CD4-positive, alpha-beta T cell treated with Interleukin-6 at 100 ng/mL for 8 hours (primary cell): ENCODE measurements at regions not wholly inside any gene's neighbourhood (a gene's known extent, or its start where the extent isn't known, plus 50 kb on each side); places are given as distances from the start of the nearest gene placed in this dataset.

Source experiments
- DNase-seq: peaks from one replicate; pipeline ENCODE4 v3.0.0-alpha.2; 2020; ENCODE audit warnings: mixed read lengths, low spot score

- no peak for DNase-seq
Measured at GRCh38 chr22:27340047-27340446, 461.5 kb downstream of the MN1 start.

GRCh38 chr22:27344546-27344945 is 457.0 kb downstream of the MN1 start:
- DNase-seq, result no peak

GRCh38 chr22:27345691-27346090 is 455.9 kb downstream of the MN1 start:
- DNase-seq, result no peak

GRCh38 chr22:27347951-27348350 is 453.6 kb downstream of the MN1 start:
- DNase-seq, result no peak

- no peak for DNase-seq
Measured at GRCh38 chr22:27348634-27349033, 452.9 kb downstream of the MN1 start.

GRCh38 chr22:27349456-27349855 is 452.1 kb downstream of the MN1 start:
- no peak for DNase-seq

GRCh38 chr22:27350306-27350705 is 451.2 kb downstream of the MN1 start:
- DNase-seq, result no peak

GRCh38 chr22:27352426-27352825 is 449.1 kb downstream of the MN1 start:
- DNase-seq, result no peak

- DNase-seq, result no peak
Measured at GRCh38 chr22:27358096-27358870, 443.3 kb downstream of the MN1 start.

GRCh38 chr22:27370269-27370668 is 431.3 kb downstream of the MN1 start:
- no peak for DNase-seq

- no peak for DNase-seq
Measured at GRCh38 chr22:27370987-27371386, 430.6 kb downstream of the MN1 start.

- no peak for DNase-seq
Measured at GRCh38 chr22:27372364-27372763, 429.2 kb downstream of the MN1 start.

- DNase-seq, result no peak
Measured at GRCh38 chr22:27372969-27373670, 428.4 kb downstream of the MN1 start.

- DNase-seq, result no peak
Measured at GRCh38 chr22:27377501-27378295, 423.9 kb downstream of the MN1 start.

- DNase-seq, result no peak
Measured at GRCh38 chr22:27378311-27378800, 423.2 kb downstream of the MN1 start.

GRCh38 chr22:27378995-27379394 is 422.6 kb downstream of the MN1 start:
- no peak for DNase-seq

GRCh38 chr22:27380855-27381254 is 420.7 kb downstream of the MN1 start:
- DNase-seq, result no peak

GRCh38 chr22:27381552-27381951 is 420.0 kb downstream of the MN1 start:
- DNase-seq, result no peak

- no peak for DNase-seq
Measured at GRCh38 chr22:27381960-27382742, 419.4 kb downstream of the MN1 start.

GRCh38 chr22:27382947-27383346 is 418.6 kb downstream of the MN1 start:
- DNase-seq, result no peak

GRCh38 chr22:27383896-27384295 is 417.7 kb downstream of the MN1 start:
- no peak for DNase-seq
